ENCODE measurements at regions not wholly inside any gene's neighbourhood (a gene's known extent, or its start where the extent isn't known, plus 50 kb on each side); places are given as distances from the start of the nearest gene placed in this dataset.

GRCh38 chr7:45984386-45985295 lies 63.6 kb upstream of the IGFBP3 start:
- no peak for DNase-seq (ENCODE audit: low read depth in 2 of 2)
- no peak overlapping the region for H3K4me3 ChIP-seq (replicated peaks in 1 of 2; ENCODE audit: low read depth in 2 of 2, low read length in 2 of 2)
- TF ChIP-seq CTCF (IDR thresholded peaks at IDR 0.05; ENCODE audit: low read depth, low read length) = no peak

GRCh38 chr7:45983720-45984255 lies 62.7 kb upstream of the IGFBP3 start:
- DNase-seq (ENCODE audit: low read depth in 2 of 2) = no peak
- no peak overlapping the region for H3K4me3 ChIP-seq (replicated peaks in 1 of 2; ENCODE audit: low read depth in 2 of 2, low read length in 2 of 2)
- no peak for TF ChIP-seq CTCF (IDR thresholded peaks at IDR 0.05; ENCODE audit: low read depth, low read length)

GRCh38 chr7:45982907-45983719 lies 62.0 kb upstream of the IGFBP3 start:
- DNase-seq (ENCODE audit: low read depth in 2 of 2) = no peak
- H3K4me3 ChIP-seq (replicated peaks in 1 of 2; ENCODE audit: low read depth in 2 of 2, low read length in 2 of 2) = no peak overlapping the region
- TF ChIP-seq CTCF (IDR thresholded peaks at IDR 0.05; ENCODE audit: low read depth, low read length) = no peak

- H3K4me3 ChIP-seq (replicated peaks in 1 of 2; ENCODE audit: low read depth in 2 of 2, low read length in 2 of 2) = no peak overlapping the region
- TF ChIP-seq CTCF (IDR thresholded peaks at IDR 0.05; ENCODE audit: low read depth, low read length) = no peak
- no peak for DNase-seq (ENCODE audit: low read depth in 2 of 2)
Measured at GRCh38 chr7:45982132-45982531, 61.1 kb upstream of the IGFBP3 start.

- TF ChIP-seq CTCF (IDR thresholded peaks at IDR 0.05; ENCODE audit: low read depth, low read length) = no peak
- H3K4me3 ChIP-seq (replicated peaks in 1 of 2; ENCODE audit: low read depth in 2 of 2, low read length in 2 of 2) = no peak overlapping the region
- DNase-seq (ENCODE audit: low read depth in 2 of 2) = no peak
Measured at GRCh38 chr7:45980973-45981372, 59.9 kb upstream of the IGFBP3 start.

- TF ChIP-seq CTCF (IDR thresholded peaks at IDR 0.05; ENCODE audit: low read depth, low read length) = peak; percentile 25
- DNase-seq (ENCODE audit: low read depth in 2 of 2) = peak; percentile 31 to 63
- H3K4me3 ChIP-seq (replicated peaks in 1 of 2; ENCODE audit: low read depth in 2 of 2, low read length in 2 of 2) = no peak overlapping the region
Measured at GRCh38 chr7:45980181-45980905, 59.3 kb upstream of the IGFBP3 start.
